ENCODE measurements at regions not wholly inside any gene's neighbourhood (a gene's known extent, or its start where the extent isn't known, plus 50 kb on each side); places are given as distances from the start of the nearest gene placed in this dataset.
"Not testable (repeated sequence)": the region's sequence is repeated elsewhere in the genome, so short reads cannot be mapped to it uniquely, and the experiment has no call there.

- Histone ChIP-seq H2AFZ (ENCODE audit: low read depth, low read length) (no peak overlapping the region), H4K20me1 (ENCODE audit: insufficient read depth, low read length) (no peaks in the 10 kb centered on the region), H3K27me3 (ENCODE audit: insufficient read depth, low read length, poor library complexity) (no peaks in the 10 kb centered on the region), H3K27ac (ENCODE audit: low read length) (no peak overlapping the region), H3K36me3 (ENCODE audit: insufficient read depth, low read length) (no peaks in the 10 kb centered on the region), H3K4me2 (ENCODE audit: insufficient read depth, low read length) (no peak overlapping the region), H3K9ac (ENCODE audit: low read depth, low read length) (no peak overlapping the region), H3K4me3 (ENCODE audit: low read depth in 1 of 2, low read length in 2 of 2) (no peak overlapping the region), H3K9me3 (ENCODE audit: insufficient read depth, low read length, severe bottlenecking) (no peaks in the 10 kb centered on the region), H3K4me1 (ENCODE audit: insufficient read depth, low read length) (no peaks in the 10 kb centered on the region), H3K79me2 (ENCODE audit: insufficient read depth, low read length) (no peaks in the 10 kb centered on the region)
- ATAC-seq (ENCODE audit: insufficient read depth, low read depth) (no peak), DNase-seq (no peak)
- TF ChIP-seq EZH2 (IDR thresholded peaks at IDR 0.05; ENCODE audit: borderline replicate concordance, low read depth, low read length, severe bottlenecking) (no peak), CTCF (IDR thresholded peaks at IDR 0.05; ENCODE audit: borderline replicate concordance, extremely low read depth, low read length, poor library complexity, severe bottlenecking) (no peak)
Measured at GRCh38 chrX:155747520-155747919, 133.6 kb upstream of the VAMP7 start.

GRCh38 chrX:155745792-155746191 is 133.0 kb upstream of the TMLHE start:
- H3K4me1 ChIP-seq (ENCODE audit: insufficient read depth, low read length): no peaks in the 10 kb centered on the region
- H3K4me2 ChIP-seq (ENCODE audit: insufficient read depth, low read length): no peak overlapping the region
- no peak overlapping the region for H2AFZ ChIP-seq (ENCODE audit: low read depth, low read length)
- no peak overlapping the region for H3K4me3 ChIP-seq (ENCODE audit: low read depth in 1 of 2, low read length in 2 of 2)
- TF ChIP-seq CTCF (IDR thresholded peaks at IDR 0.05; ENCODE audit: borderline replicate concordance, extremely low read depth, low read length, poor library complexity, severe bottlenecking) (no peak), EZH2 (IDR thresholded peaks at IDR 0.05; ENCODE audit: borderline replicate concordance, low read depth, low read length, severe bottlenecking) (no peak)
- H3K27ac ChIP-seq (ENCODE audit: low read length): no peak overlapping the region
- no peak for ATAC-seq (ENCODE audit: insufficient read depth, low read depth)
- no peak for DNase-seq
- no peaks in the 10 kb centered on the region for H3K9me3 ChIP-seq (ENCODE audit: insufficient read depth, low read length, severe bottlenecking)
- H4K20me1 ChIP-seq (ENCODE audit: insufficient read depth, low read length): no peaks in the 10 kb centered on the region
- H3K27me3 ChIP-seq (ENCODE audit: insufficient read depth, low read length, poor library complexity): no peaks in the 10 kb centered on the region
- no peaks in the 10 kb centered on the region for H3K36me3 ChIP-seq (ENCODE audit: insufficient read depth, low read length)
- no peak overlapping the region for H3K9ac ChIP-seq (ENCODE audit: low read depth, low read length)
- no peaks in the 10 kb centered on the region for H3K79me2 ChIP-seq (ENCODE audit: insufficient read depth, low read length)

GRCh38 chrX:155744534-155744933 is 131.8 kb upstream of the TMLHE start:
- Histone ChIP-seq H2AFZ (ENCODE audit: low read depth, low read length) (no peak overlapping the region), H3K27ac (ENCODE audit: low read length) (no peak overlapping the region), H3K9ac (ENCODE audit: low read depth, low read length) (no peak overlapping the region), H3K4me3 (ENCODE audit: low read depth in 1 of 2, low read length in 2 of 2) (no peak overlapping the region), H3K79me2 (ENCODE audit: insufficient read depth, low read length) (no peaks in the 10 kb centered on the region), H3K36me3 (ENCODE audit: insufficient read depth, low read length) (no peaks in the 10 kb centered on the region), H4K20me1 (ENCODE audit: insufficient read depth, low read length) (no peaks in the 10 kb centered on the region), H3K9me3 (ENCODE audit: insufficient read depth, low read length, severe bottlenecking) (no peaks in the 10 kb centered on the region), H3K4me2 (ENCODE audit: insufficient read depth, low read length) (no peak overlapping the region), H3K4me1 (ENCODE audit: insufficient read depth, low read length) (no peaks in the 10 kb centered on the region), H3K27me3 (ENCODE audit: insufficient read depth, low read length, poor library complexity) (no peaks in the 10 kb centered on the region)
- ATAC-seq (ENCODE audit: insufficient read depth, low read depth): no peak
- TF ChIP-seq CTCF (IDR thresholded peaks at IDR 0.05; ENCODE audit: borderline replicate concordance, extremely low read depth, low read length, poor library complexity, severe bottlenecking) (no peak), EZH2 (IDR thresholded peaks at IDR 0.05; ENCODE audit: borderline replicate concordance, low read depth, low read length, severe bottlenecking) (no peak)
- DNase-seq: no peak

GRCh38 chrX:155728335-155728734 is 115.6 kb upstream of the TMLHE start:
- not testable (repeated sequence) for ATAC-seq (ENCODE audit: insufficient read depth, low read depth); H3K36me3 ChIP-seq (ENCODE audit: insufficient read depth, low read length); H3K9me3 ChIP-seq (ENCODE audit: insufficient read depth, low read length, severe bottlenecking); H3K4me2 ChIP-seq (ENCODE audit: insufficient read depth, low read length); H3K4me3 ChIP-seq (ENCODE audit: low read depth in 1 of 2, low read length in 2 of 2); H4K20me1 ChIP-seq (ENCODE audit: insufficient read depth, low read length); H3K27ac ChIP-seq (ENCODE audit: low read length); H3K9ac ChIP-seq (ENCODE audit: low read depth, low read length); H3K4me1 ChIP-seq (ENCODE audit: insufficient read depth, low read length); H2AFZ ChIP-seq (ENCODE audit: low read depth, low read length); DNase-seq; H3K79me2 ChIP-seq (ENCODE audit: insufficient read depth, low read length); H3K27me3 ChIP-seq (ENCODE audit: insufficient read depth, low read length, poor library complexity)
